Activated T-helper 17 cell treated with anti-CD3 and anti-CD28 coated beads, Interleukin-2, amount 50 U/mL, for 72 hours (primary cell): ENCODE measurements at regions not wholly inside any gene's neighbourhood (a gene's known extent, or its start where the extent isn't known, plus 50 kb on each side); places are given as distances from the start of the nearest gene placed in this dataset.

ENCODE experiments used
- ATAC-seq: fragments of 150-1000 bp; cut with Tn5 transposase; replicated peaks from 2 replicates; pipeline ENCODE4 v1.10.0; 2021; ENCODE audit warnings: mild to moderate bottlenecking, moderate library complexity
- H3K27ac Mint-ChIP-seq: one replicate; pipeline ENCODE4 v1.8.0; 2022; ENCODE audit warnings: mixed read lengths
- H3K27me3 Mint-ChIP-seq: one replicate; pipeline ENCODE4 v1.8.0; 2022; ENCODE audit warnings: mixed read lengths
- H3K36me3 Mint-ChIP-seq: one replicate; pipeline ENCODE4 v1.8.0; 2022; ENCODE audit warnings: low read depth, mild to moderate bottlenecking, mixed read lengths
- H3K4me1 Mint-ChIP-seq: one replicate; pipeline ENCODE4 v1.8.0; 2022; ENCODE audit warnings: mixed read lengths
- H3K4me3 Mint-ChIP-seq: one replicate; pipeline ENCODE4 v1.8.0; 2022; ENCODE audit warnings: mild to moderate bottlenecking, mixed read lengths
- H3K9me3 Mint-ChIP-seq: one replicate; pipeline ENCODE4 v1.8.0; 2022; ENCODE audit warnings: mixed read lengths

DNA sequence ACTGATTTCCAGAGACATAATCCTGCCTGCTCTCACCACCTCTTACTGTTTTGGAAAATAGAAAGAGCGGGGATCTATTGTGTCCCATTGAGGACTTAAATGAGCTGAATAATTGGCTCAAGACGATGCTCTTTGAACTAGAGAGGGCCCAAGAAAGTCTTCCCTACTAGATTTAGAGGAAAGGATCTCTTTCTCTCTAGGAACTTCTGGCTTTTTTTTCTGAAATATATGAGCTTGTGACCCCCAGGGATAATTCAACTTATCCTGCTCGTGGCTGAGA, 461.4 kb upstream of the KIRREL3 start:
- ATAC-seq = no peak

DNA sequence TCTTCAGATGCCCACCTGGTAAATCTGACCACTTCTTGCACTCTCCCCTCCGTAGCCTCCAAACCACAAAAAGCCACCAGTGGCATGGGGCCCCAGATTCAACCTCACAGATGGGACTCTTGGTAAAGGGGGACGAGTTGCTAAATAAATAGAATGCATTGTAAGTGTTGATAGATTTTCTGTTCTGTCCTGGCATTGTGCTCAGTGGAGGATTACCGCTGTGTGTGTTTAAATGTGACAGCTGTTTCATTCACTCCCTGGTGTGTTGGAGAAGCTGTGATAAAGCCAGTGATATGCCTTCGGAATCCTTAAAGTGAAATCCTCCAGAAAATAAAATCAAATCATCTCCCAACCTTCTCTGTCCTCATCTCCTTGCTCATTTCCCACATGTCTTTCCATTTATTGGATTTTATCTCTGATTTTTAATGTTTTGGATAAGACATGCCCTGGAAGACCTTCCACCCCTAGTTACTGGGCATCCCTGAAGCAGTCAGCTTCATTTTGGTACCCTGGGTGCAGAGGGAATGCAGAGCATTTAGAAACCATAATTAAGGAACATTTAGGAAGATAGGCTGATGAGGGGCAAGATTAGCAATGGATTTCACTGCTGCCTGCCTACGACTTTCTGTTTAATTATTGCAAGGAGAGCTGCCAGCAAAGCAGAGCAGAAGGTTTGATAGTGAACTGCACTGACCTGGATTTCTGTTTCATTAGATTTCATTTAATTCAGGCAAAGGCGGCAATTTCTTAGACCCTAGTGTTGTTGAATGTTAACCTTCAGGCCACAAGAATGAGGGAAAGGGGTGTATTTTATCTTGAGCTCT, 460.9 kb upstream of the KIRREL3 start:
- H3K9me3 Mint-ChIP-seq = peaks cover 3% of the 10 kb centered on the region
- H3K27me3 Mint-ChIP-seq = no peaks in the 10 kb centered on the region
- ATAC-seq = no peak
- H3K36me3 Mint-ChIP-seq = no peaks in the 10 kb centered on the region
- no peaks in the 10 kb centered on the region for H3K4me1 Mint-ChIP-seq
- H3K27ac Mint-ChIP-seq = no peak overlapping the region
- no peak overlapping the region for H3K4me3 Mint-ChIP-seq

More for the DNA sequence above, 461.4 kb upstream of the KIRREL3 start:
- Mint-ChIP-seq H3K36me3 (no peaks in the 10 kb centered on the region), H3K4me1 (no peaks in the 10 kb centered on the region), H3K9me3 (peaks cover 3% of the 10 kb centered on the region), H3K27me3 (no peaks in the 10 kb centered on the region), H3K27ac (no peak overlapping the region), H3K4me3 (no peak overlapping the region)

DNA sequence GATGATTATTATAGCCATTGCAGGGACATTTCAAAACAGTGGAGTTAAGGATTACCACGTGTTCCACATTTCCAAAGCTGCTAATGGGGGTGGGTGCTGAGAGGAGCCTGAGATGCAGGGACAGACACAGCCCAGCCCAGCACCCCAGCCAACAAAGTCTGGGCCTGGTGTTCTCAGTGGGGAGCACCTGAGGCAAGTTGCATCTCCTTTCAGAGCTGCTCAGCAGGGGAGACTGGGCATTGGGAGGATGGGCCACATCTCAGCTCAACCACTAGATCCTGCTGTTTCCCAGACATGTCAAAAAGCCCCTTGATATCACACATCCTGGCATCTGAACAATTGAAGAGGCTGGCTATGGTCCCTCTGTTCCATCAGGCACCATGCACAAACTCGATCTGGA, 458.0 kb upstream of the KIRREL3 start:
- no peak overlapping the region for H3K27ac Mint-ChIP-seq
- ATAC-seq = no peak
- H3K36me3 Mint-ChIP-seq = no peaks in the 10 kb centered on the region
- H3K4me3 Mint-ChIP-seq = no peak overlapping the region
- H3K4me1 Mint-ChIP-seq = no peaks in the 10 kb centered on the region
- H3K27me3 Mint-ChIP-seq = no peaks in the 10 kb centered on the region
- H3K9me3 Mint-ChIP-seq = no peaks in the 10 kb centered on the region

DNA sequence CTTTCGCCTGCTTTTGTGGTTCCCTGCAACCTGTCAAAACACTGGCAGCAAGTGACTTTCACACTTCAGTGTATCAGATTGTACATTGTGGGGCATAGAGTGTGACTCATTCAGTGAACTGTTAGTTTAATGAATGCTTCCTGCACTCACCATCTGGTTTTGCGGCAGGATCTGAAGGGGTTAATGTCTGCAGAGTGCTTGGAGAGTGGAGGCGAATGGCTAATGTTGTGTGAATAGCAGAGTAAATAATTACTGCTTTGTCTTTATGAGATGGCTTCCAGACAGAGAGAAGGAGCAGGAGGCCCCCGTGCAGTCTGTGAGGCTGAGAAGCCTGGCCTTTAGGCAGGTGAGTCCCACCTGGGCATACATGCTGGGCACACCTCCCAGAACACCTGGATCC, 454.3 kb upstream of the KIRREL3 start:
- no peak overlapping the region for H3K4me3 Mint-ChIP-seq
- ATAC-seq = no peak
- H3K27ac Mint-ChIP-seq = no peak overlapping the region
- no peaks in the 10 kb centered on the region for H3K27me3 Mint-ChIP-seq
- H3K9me3 Mint-ChIP-seq = no peaks in the 10 kb centered on the region
- no peaks in the 10 kb centered on the region for H3K36me3 Mint-ChIP-seq
- H3K4me1 Mint-ChIP-seq = no peaks in the 10 kb centered on the region

DNA sequence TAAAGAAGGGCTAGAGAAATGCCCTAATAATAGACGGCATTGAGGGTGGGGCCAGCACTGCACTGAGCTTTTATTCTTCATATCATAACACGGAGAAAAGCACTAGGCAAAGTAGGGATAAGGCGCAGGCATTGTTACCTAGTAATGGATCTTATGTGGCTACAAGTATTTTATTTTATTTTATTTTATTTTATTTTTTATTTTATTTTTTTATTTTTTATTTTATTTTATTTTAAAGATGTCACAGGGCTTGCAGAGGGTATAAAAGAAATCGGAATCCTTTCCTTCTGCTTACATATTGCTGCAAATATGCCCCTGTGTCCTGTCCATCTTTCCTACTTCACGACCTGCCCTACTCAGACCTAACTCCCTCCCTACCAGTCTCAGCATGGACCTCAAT, 452.0 kb upstream of the KIRREL3 start:
- ATAC-seq = no peak
- Mint-ChIP-seq H3K27me3 (no peaks in the 10 kb centered on the region), H3K27ac (no peak overlapping the region), H3K9me3 (no peaks in the 10 kb centered on the region), H3K4me1 (no peaks in the 10 kb centered on the region), H3K36me3 (no peaks in the 10 kb centered on the region), H3K4me3 (no peak overlapping the region)

DNA sequence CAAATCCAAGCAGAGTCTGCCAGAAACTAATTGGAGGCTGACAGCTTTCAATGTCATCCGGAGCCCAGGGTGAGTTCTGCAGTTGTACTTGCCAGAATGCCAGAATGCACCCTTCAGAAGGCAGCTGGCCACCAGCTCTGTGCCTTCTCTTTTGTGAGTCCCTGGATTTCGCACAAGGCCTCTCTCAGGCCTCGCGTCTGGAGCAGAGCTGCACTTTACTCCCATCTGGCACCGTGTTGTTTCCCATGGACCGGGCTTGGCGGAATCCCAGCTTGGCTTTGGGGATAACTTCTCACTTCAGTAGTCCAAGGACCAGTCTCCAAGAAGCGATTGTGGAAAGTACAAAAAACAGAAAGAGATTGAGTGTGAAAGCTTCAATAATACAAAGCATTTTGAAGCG, 451.3 kb upstream of the KIRREL3 start:
- Mint-ChIP-seq H3K27ac (no peak overlapping the region), H3K27me3 (no peaks in the 10 kb centered on the region), H3K36me3 (no peaks in the 10 kb centered on the region), H3K9me3 (no peaks in the 10 kb centered on the region), H3K4me3 (no peak overlapping the region), H3K4me1 (no peaks in the 10 kb centered on the region)
- no peak for ATAC-seq

DNA sequence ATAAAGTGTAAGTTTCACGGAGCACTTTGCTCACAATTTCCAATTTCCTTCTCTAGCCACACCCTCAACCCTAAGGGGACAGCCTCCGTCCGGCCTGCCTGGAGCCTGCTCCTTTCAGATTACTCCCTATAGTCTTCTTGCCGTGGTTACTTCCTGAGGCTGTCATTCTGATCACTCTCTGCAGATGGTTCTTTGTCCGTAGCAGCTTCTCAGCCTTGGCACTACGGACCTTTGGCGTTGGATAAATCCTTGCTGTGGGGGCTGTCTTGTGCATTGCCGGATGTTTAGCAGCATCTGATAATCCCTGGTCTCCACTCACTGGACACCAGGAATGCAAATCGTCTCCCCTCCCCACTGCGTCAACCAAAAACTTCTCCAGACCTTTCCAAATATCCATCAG, 447.5 kb upstream of the KIRREL3 start:
- Mint-ChIP-seq H3K27ac (no peak overlapping the region), H3K36me3 (no peaks in the 10 kb centered on the region), H3K4me1 (no peaks in the 10 kb centered on the region), H3K9me3 (no peaks in the 10 kb centered on the region), H3K4me3 (no peak overlapping the region), H3K27me3 (peaks cover 6% of the 10 kb centered on the region)
- ATAC-seq = no peak

DNA sequence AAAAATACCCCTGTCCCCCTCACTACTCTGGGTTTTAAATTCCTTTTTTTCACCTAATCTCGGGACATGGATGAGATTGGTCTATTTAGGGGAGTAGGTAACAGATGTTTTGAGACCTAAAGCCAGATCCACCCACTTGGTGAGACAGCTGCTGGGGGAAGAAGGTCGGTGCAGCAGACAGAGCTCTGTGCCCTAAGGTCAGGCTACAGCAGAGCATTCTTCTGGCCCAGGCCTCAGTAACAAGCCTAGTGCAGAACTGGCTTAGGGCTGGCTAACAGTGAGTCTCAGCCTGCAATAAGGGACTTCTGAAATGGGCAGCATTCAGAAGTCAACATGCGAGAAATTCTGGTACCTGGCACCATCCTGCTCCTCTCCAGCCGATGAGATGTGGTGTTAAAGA, 444.9 kb upstream of the KIRREL3 start:
- Mint-ChIP-seq H3K4me1 (no peaks in the 10 kb centered on the region), H3K36me3 (no peaks in the 10 kb centered on the region), H3K4me3 (no peak overlapping the region), H3K27me3 (peaks cover 6% of the 10 kb centered on the region), H3K27ac (no peak overlapping the region), H3K9me3 (no peaks in the 10 kb centered on the region)
- no peak for ATAC-seq

DNA sequence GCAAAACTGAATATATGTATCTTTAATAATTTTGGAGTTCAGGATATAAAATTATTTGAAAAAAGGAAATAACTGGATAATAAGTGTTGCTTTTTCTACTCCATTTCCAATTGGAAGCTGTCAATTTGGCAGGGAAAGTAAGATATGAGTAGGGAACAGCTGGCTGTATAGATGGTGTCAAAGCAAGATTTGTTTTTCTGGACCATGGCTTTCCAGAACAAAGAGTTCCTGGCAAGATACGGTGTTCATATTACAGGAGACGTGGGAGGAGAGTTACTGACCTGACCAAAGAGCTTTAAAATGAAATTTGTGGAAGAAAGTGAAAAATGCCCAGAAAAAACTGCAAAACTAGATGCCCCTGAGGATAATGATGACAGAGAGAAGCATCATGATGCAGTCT, 442.7 kb upstream of the KIRREL3 start:
- Mint-ChIP-seq H3K27ac (no peak overlapping the region), H3K27me3 (peaks cover 6% of the 10 kb centered on the region), H3K9me3 (peaks cover 3% of the 10 kb centered on the region), H3K4me3 (no peak overlapping the region), H3K36me3 (no peaks in the 10 kb centered on the region), H3K4me1 (no peaks in the 10 kb centered on the region)
- ATAC-seq = no peak

DNA sequence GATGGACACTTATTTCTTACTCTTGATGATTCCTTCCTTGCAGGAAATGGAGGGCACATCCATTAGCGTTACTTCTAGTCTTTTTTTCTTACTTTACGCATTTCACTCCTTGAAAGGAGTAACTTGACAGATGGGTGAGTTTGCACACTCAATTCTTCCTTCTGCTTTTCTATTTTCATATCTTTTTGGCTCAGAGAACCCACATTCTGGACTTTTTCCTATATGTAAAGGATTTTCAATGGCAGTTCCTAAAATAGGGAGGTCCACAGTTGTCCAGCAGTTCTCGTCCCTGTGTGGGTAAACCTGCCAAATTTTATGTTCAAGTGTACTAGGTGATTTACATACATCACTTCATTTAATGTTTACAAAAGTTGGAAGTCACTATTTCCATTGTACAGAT, 440.0 kb upstream of the KIRREL3 start:
- Mint-ChIP-seq H3K27ac (no peak overlapping the region), H3K4me1 (no peaks in the 10 kb centered on the region), H3K36me3 (no peaks in the 10 kb centered on the region), H3K27me3 (peaks cover under 1% of the 10 kb centered on the region), H3K4me3 (no peak overlapping the region), H3K9me3 (peaks cover 3% of the 10 kb centered on the region)
- no peak for ATAC-seq

DNA sequence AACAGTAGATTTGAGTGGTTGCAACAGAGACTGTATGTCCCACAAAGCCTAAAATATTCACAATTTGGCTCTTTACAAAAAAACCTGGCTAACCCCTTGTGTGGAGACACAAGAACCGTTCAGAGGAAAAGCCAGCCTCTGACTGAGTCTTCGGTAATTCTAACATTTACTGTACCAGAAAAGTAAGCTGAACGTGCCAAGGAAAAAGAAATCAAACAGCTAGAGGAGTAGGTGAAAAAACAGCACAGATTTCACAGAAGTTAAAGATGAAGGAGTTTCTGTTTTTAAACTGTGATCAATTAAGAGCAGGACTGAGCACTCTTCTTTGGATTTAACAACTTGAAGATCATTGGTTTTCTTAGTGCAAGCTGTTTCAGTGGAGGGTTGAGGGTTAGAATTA, 424.7 kb upstream of the KIRREL3 start:
- Mint-ChIP-seq H3K27me3 (no peaks in the 10 kb centered on the region), H3K36me3 (no peaks in the 10 kb centered on the region)

DNA sequence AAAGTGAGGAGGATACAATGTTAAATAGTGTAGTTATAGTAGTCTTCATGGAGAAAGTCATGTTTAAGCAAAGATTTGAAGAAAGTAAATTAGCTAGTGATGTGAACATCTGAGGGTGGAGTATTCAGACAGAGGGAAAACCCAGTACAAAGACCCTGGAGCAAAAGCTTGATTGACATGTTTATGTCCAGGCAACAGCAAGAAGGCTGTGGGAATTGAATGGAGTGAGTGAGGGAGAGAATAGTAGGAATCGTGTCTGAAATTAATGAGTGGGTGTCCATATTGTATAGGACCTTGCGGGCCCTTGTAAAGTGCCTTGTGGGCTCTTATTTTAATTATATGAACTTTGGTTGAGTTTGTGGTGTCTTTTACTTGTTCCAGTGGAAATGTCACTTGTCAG, 424.1 kb upstream of the KIRREL3 start:
- Mint-ChIP-seq H3K9me3 (no peaks in the 10 kb centered on the region), H3K27me3 (no peaks in the 10 kb centered on the region)

More for the DNA sequence above, 424.7 kb upstream of the KIRREL3 start:
- no peaks in the 10 kb centered on the region for H3K4me1 Mint-ChIP-seq
- no peak overlapping the region for H3K27ac Mint-ChIP-seq
- H3K9me3 Mint-ChIP-seq = no peaks in the 10 kb centered on the region
- H3K4me3 Mint-ChIP-seq = no peak overlapping the region
- no peak for ATAC-seq

DNA sequence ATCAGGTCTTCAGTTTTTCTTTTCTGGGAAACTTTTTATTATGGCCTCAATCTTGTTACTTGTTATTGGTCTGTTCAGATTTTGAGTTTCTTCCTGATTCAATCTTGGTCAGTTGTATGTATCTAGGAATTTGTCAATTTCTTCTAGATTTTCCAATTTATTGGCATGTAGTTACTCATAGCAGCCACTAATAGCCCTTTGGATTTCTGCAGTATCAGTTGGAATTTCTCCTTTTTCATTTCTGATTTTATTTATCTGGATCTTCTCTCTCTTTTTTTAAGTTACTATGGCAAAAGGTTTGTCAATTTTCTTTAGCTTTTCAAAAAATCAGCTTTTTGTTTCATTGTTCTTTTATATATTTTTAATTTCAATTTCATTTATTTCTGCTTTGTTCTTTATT, 419.6 kb upstream of the KIRREL3 start:
- H3K9me3 Mint-ChIP-seq = peaks cover 7% of the 10 kb centered on the region

More for the DNA sequence above, 424.1 kb upstream of the KIRREL3 start:
- Mint-ChIP-seq H3K27ac (no peak overlapping the region), H3K4me3 (no peak overlapping the region), H3K36me3 (no peaks in the 10 kb centered on the region), H3K4me1 (no peaks in the 10 kb centered on the region)
- ATAC-seq = no peak

DNA sequence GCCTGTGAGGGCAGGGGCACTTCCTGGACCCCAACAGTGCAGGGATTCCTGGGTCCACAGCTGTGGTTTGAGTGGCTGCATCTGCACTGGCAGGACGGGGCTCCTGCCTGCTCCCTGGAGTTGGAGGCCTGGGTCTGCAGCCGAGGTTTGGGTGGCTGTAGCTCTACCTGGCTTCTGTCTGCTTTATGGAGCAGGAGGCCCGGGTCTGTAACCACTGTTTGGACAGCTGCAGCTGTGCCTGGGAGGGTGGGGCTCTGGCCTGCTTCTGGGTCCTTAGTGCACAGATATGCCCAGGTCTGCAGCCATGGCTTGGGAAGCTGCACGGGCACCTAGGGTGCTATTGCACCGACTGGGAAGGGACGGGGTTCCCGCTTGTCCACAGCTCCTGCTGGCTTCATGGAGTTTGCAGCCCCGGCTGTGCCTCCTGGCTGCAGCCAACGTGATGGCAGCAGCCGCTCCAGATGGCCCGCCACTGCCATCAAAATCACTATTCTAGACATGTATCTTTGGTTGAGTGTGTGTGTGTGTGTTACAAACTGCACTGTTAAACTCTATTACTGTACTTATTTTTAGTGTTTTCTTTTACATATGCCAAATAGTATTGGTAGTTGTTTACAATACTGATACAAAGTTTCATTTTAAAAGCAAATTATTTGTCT, 412.3 kb upstream of the KIRREL3 start:
- H3K27me3 Mint-ChIP-seq = no peaks in the 10 kb centered on the region
- ATAC-seq = no peak

More for the DNA sequence above, 419.6 kb upstream of the KIRREL3 start:
- Mint-ChIP-seq H3K4me1 (no peaks in the 10 kb centered on the region), H3K4me3 (no peak overlapping the region), H3K27me3 (no peaks in the 10 kb centered on the region), H3K27ac (no peak overlapping the region), H3K36me3 (no peaks in the 10 kb centered on the region)
- ATAC-seq = no peak

DNA sequence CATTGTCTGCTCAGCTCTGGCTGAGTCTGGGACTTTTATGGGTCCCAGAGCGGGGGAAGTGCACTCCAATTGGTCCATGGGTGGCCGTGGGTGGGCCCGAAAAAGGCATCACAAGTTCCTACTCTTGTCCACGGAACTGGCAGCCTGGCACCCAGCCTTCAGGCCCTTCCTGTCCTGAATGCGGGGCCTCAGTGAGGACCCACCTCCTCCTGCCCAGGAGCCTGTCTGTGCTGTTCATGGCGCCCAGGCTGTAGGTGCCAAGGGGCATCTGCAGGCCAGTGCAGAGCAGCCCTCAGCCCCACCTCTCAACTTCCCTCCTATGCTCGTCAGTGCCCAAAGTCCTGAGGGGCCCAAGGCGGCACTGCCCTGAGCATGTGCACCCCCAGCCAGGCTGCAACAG, 411.7 kb upstream of the KIRREL3 start:
- ATAC-seq = no peak
- H3K4me1 Mint-ChIP-seq = no peaks in the 10 kb centered on the region
- H3K27ac Mint-ChIP-seq = no peak overlapping the region
- H3K4me3 Mint-ChIP-seq = no peak overlapping the region
- no peaks in the 10 kb centered on the region for H3K27me3 Mint-ChIP-seq
- no peaks in the 10 kb centered on the region for H3K36me3 Mint-ChIP-seq
- H3K9me3 Mint-ChIP-seq = peaks cover 10% of the 10 kb centered on the region

More for the DNA sequence above, 412.3 kb upstream of the KIRREL3 start:
- H3K4me1 Mint-ChIP-seq = no peaks in the 10 kb centered on the region
- no peak overlapping the region for H3K4me3 Mint-ChIP-seq
- no peak overlapping the region for H3K27ac Mint-ChIP-seq
- H3K9me3 Mint-ChIP-seq = peaks cover 10% of the 10 kb centered on the region
- H3K36me3 Mint-ChIP-seq = no peaks in the 10 kb centered on the region
